Endothelial cell of umbilical vein (primary cell): ENCODE measurements at regions not wholly inside any gene's neighbourhood (a gene's known extent, or its start where the extent isn't known, plus 50 kb on each side); places are given as distances from the start of the nearest gene placed in this dataset.

Experiments
- FOS ChIP-seq: IDR thresholded peaks from 2 replicates; pipeline ENCODE4 v1.6.1; 2011; ENCODE audit warnings: mild to moderate bottlenecking, low read length, moderate library complexity, borderline replicate concordance; ENCODE audit not compliant: insufficient read depth
- GATA2 ChIP-seq: IDR thresholded peaks from 2 replicates; pipeline ENCODE4 v1.7.0; 2011; ENCODE audit warnings: low read depth, mild to moderate bottlenecking, moderate library complexity, mixed read lengths, low read length; ENCODE audit not compliant: insufficient read length, insufficient read depth
- POLR2AphosphoS5 ChIP-seq: IDR thresholded peaks from 2 replicates; pipeline ENCODE4 v1.6.1; 2012; ENCODE audit warnings: low read depth, mild to moderate bottlenecking, control low read depth, low read length, moderate library complexity; ENCODE audit not compliant: insufficient read depth
- TF ChIP-seq, protein P1 (sequence below), 2 donors: IDR thresholded peaks; 1 replicate in 1 of 2; 2 replicates in 1 of 2; pipeline ENCODE4 v1.5.1; 2011; ENCODE audit warnings: low read length in 2 of 2, mild to moderate bottlenecking in 2 of 2, moderate library complexity in 2 of 2, control low read depth in 1 of 2, inconsistent platforms in 1 of 2, low read depth in 1 of 2; ENCODE audit not compliant: insufficient read depth in 1 of 2; ENCODE audit errors: extremely low read depth in 1 of 2

DNA sequence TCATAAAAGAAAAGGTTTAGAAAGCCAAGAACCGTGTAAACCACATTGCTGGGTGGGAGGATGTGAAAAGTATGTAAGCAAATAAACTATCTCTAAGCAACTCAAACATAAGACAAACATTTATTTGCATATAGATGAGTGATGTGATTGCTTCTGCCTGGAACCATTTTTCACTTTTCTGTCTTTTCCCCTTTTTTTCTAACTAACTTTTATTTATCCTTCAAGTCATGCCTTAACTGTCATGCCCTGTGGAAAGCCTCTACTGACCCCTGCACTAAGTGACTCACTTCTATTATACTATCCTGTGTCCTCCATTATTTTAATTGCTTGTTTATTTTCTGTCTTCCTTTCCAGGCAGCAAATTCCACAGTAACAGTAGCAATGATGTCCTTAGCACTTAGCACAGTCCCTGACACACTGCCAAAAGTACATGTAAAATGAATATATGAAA lies 87.5 kb upstream of the CTAGE1 start:
- no peak for TF ChIP-seq POLR2AphosphoS5
- TF ChIP-seq, protein P1, sequence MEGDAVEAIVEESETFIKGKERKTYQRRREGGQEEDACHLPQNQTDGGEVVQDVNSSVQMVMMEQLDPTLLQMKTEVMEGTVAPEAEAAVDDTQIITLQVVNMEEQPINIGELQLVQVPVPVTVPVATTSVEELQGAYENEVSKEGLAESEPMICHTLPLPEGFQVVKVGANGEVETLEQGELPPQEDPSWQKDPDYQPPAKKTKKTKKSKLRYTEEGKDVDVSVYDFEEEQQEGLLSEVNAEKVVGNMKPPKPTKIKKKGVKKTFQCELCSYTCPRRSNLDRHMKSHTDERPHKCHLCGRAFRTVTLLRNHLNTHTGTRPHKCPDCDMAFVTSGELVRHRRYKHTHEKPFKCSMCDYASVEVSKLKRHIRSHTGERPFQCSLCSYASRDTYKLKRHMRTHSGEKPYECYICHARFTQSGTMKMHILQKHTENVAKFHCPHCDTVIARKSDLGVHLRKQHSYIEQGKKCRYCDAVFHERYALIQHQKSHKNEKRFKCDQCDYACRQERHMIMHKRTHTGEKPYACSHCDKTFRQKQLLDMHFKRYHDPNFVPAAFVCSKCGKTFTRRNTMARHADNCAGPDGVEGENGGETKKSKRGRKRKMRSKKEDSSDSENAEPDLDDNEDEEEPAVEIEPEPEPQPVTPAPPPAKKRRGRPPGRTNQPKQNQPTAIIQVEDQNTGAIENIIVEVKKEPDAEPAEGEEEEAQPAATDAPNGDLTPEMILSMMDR (IDR thresholded peaks at IDR 0.05; ENCODE audit: extremely low read depth in 1 of 2, insufficient read depth in 1 of 2, low read depth in 1 of 2, low read length in 2 of 2) = no peak
- no peak for TF ChIP-seq GATA2
- TF ChIP-seq FOS = peak; percentile 60
